KMS-11 (cell line): ENCODE measurements at regions not wholly inside any gene's neighbourhood (a gene's known extent, or its start where the extent isn't known, plus 50 kb on each side); places are given as distances from the start of the nearest gene placed in this dataset.

Experiments used
- H2AFZ ChIP-seq: fragments of 200-600 bp; sonication (generic); 2 replicates; pipeline ENCODE4 v1.6.1; 2016; ENCODE audit warnings: antibody characterized with exemption, mixed run types, low read depth
- H3K27ac ChIP-seq: fragments of 200-600 bp; sonication (generic); 2 replicates; pipeline ENCODE4 v1.6.1; 2016; ENCODE audit warnings: mild to moderate bottlenecking, mixed run types
- H3K27me3 ChIP-seq: fragments of 200-600 bp; sonication (generic); 2 replicates; pipeline ENCODE4 v1.6.1; 2017; ENCODE audit warnings: mild to moderate bottlenecking, low read depth, mixed run types, moderate library complexity; ENCODE audit not compliant: insufficient read depth
- H3K36me3 ChIP-seq: fragments of 200-600 bp; sonication (generic); 2 replicates; pipeline ENCODE4 v1.6.1; 2017; ENCODE audit warnings: mild to moderate bottlenecking, mixed run types; ENCODE audit not compliant: insufficient read depth
- H3K4me1 ChIP-seq: fragments of 200-600 bp; sonication (generic); 2 replicates; pipeline ENCODE4 v1.6.1; 2016; ENCODE audit warnings: mild to moderate bottlenecking, low read depth, mixed run types; ENCODE audit not compliant: poor library complexity, severe bottlenecking
- H3K4me2 ChIP-seq: fragments of 200-600 bp; sonication (generic); 2 replicates; pipeline ENCODE4 v1.7.0; 2016; ENCODE audit warnings: mild to moderate bottlenecking, mixed run types
- H3K4me3 ChIP-seq: fragments of 200-600 bp; sonication (generic); IDR thresholded peaks from 2 replicates; pipeline ENCODE4 v1.6.1; 2017; ENCODE audit warnings: low read depth, low read length, mixed read lengths; ENCODE audit not compliant: insufficient read depth
- H3K79me2 ChIP-seq: fragments of 200-600 bp; sonication (generic); 2 replicates; pipeline ENCODE4 v1.6.1; 2016; ENCODE audit warnings: low read depth, mixed run types; ENCODE audit not compliant: insufficient read depth
- H3K9ac ChIP-seq: fragments of 200-600 bp; sonication (generic); 2 replicates; pipeline ENCODE4 v1.6.1; 2016; ENCODE audit warnings: mild to moderate bottlenecking, mixed run types
- H4K20me1 ChIP-seq: fragments of 200-600 bp; sonication (generic); 2 replicates; pipeline ENCODE4 v1.6.1; 2016; ENCODE audit warnings: mild to moderate bottlenecking, mixed run types; ENCODE audit not compliant: insufficient read depth
- TF ChIP-seq, protein P1 (sequence below): fragments of 200-600 bp; sonication (generic); conservative IDR thresholded peaks from 2 replicates; pipeline ENCODE4 v1.6.1; 2017; ENCODE audit warnings: low read depth, mild to moderate bottlenecking, antibody characterized with exemption, low read length, moderate library complexity, mixed read lengths

DNA sequence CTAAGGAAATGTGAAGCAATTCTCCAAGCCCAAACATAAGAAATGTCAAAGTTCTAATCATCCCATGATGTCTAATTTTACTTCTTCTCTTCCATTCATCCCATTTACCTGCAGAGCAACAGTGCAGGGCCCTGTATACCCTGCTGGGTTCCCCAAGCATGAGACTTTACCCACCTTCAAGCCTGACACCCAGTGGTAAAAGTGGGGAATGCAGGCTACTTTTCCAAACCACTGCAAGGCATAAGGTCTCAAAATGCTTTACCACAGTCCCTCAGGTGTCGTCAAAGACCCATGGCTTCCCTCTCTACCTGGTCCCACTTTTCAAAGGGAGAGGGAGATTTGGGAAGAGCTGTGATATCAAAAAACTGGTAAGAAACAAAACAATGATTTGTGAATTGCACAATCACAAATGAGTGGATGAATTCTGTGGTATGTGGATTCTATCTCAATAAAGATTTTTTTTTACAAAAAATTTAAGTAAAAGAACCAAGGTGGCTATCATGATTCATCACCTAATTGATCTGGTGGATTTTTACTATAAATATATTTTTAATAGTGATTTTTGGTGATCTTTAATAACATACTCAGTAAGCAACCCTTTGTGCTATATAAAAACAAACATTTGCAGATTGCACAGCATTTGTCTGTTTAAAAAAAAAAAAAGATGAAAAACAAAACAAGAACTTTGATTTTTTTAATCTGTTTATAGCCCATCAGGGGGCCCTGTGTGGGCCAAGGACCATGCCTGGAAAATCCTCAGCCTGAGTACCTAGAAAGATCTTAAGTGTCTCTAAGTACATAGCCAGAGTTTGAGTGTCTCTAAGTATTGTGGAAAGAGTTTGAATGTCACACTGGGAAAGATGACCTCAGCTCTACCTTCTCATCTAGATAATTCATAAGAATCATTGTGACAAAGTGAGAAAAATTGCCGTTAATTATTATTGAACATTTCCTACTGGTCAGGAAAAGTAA is 73.1 kb upstream of the GJB5 start:
- no peaks in the 10 kb centered on the region for H3K36me3 ChIP-seq
- H3K4me3 ChIP-seq = no peak overlapping the region
- TF ChIP-seq, protein P1, sequence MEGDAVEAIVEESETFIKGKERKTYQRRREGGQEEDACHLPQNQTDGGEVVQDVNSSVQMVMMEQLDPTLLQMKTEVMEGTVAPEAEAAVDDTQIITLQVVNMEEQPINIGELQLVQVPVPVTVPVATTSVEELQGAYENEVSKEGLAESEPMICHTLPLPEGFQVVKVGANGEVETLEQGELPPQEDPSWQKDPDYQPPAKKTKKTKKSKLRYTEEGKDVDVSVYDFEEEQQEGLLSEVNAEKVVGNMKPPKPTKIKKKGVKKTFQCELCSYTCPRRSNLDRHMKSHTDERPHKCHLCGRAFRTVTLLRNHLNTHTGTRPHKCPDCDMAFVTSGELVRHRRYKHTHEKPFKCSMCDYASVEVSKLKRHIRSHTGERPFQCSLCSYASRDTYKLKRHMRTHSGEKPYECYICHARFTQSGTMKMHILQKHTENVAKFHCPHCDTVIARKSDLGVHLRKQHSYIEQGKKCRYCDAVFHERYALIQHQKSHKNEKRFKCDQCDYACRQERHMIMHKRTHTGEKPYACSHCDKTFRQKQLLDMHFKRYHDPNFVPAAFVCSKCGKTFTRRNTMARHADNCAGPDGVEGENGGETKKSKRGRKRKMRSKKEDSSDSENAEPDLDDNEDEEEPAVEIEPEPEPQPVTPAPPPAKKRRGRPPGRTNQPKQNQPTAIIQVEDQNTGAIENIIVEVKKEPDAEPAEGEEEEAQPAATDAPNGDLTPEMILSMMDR = peak; percentile 80
- H3K27me3 ChIP-seq = no peaks in the 10 kb centered on the region
- no peak overlapping the region for H3K27ac ChIP-seq
- no peaks in the 10 kb centered on the region for H3K4me1 ChIP-seq
- H3K9ac ChIP-seq = no peak overlapping the region
- H2AFZ ChIP-seq = no peak overlapping the region
- H3K79me2 ChIP-seq = no peaks in the 10 kb centered on the region
- H3K4me2 ChIP-seq = no peak overlapping the region
- H4K20me1 ChIP-seq = no peaks in the 10 kb centered on the region

DNA sequence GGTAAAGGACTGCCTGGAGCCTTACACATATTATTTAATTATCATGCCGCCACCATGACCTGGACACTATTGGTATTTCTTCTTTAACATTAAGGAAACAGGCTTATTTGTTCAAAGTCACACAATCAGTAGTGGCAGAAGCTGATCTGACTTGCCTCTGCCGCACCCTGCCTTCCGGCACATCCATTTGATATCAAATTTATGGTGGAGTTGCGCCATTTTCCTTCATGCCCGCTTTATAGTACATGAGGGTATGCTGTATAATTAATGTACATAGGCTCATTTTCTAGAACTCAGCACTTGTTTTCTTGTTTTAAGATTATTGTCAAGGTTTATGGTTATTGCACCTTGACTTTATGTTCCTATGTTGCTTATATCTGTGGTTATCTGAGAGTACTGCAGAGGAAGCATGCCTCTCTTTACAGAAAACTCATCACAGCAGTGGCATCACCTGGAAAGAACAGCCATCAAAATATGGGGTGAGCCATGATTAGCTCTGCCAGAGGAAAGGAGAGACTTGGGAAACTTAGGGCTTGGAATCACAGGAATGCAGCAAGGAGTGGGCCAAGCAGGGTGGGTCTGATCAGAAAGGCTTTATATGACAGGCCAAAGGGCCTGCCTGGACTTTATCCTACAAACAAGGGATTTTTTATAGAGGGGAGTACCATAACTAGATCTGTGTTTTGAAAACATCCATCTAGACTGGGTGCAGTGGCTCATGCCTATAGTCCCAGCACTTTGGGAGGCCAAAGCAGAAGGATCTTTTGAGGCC is 72.2 kb upstream of the GJB5 start:
- Histone ChIP-seq H4K20me1 (no peaks in the 10 kb centered on the region), H3K27me3 (no peaks in the 10 kb centered on the region), H3K27ac (no peak overlapping the region), H2AFZ (no peak overlapping the region), H3K36me3 (no peaks in the 10 kb centered on the region), H3K4me2 (no peak overlapping the region), H3K4me1 (no peaks in the 10 kb centered on the region), H3K9ac (no peak overlapping the region), H3K4me3 (no peak overlapping the region), H3K79me2 (no peaks in the 10 kb centered on the region)
- TF ChIP-seq, protein P1 = no peak

DNA sequence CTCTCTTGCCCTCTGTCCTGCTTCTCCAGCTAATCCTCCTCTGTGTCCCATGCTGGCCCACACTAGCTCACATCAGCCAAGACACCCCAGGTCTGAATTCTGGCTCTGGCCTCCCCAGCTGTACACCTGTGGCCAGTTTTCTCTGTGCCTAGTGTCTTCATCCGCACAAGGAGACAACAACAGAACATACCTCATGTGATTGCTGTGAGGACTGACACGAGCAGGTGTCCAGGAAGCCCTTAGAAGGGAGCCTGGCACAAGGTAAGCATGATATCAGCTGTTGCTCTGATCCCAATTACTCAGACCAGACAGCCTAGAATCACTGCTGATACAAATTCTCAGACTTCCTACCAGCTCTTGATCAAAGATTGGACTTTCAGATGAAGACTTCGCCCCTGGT is 71.2 kb upstream of the GJB5 start:
- Histone ChIP-seq H3K27ac (no peak overlapping the region), H3K4me2 (no peak overlapping the region), H3K4me1 (no peaks in the 10 kb centered on the region), H4K20me1 (no peaks in the 10 kb centered on the region), H2AFZ (no peak overlapping the region), H3K4me3 (no peak overlapping the region), H3K79me2 (no peaks in the 10 kb centered on the region), H3K36me3 (no peaks in the 10 kb centered on the region), H3K27me3 (no peaks in the 10 kb centered on the region), H3K9ac (no peak overlapping the region)
- TF ChIP-seq, protein P1 = no peak

DNA sequence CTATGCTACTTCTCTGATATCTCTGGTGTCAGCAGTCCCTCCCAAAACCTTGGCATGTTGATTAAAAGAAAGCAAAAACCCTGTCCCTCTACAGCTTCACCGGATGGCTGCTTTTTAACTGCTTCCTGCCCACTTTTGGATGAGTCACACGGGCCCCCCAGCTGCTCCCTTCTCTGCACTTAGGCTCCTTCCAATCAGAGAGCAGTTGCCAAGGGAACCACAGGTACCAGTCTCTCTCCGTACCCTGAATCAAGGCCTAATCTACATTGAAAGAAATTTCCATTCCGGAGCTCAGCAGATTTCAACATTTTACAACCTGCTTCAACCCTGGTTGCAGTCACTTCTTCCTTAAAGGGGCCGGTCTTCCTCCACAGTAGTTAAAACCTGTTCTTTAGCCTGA is 70.6 kb upstream of the GJB5 start:
- Histone ChIP-seq H4K20me1 (no peaks in the 10 kb centered on the region), H3K79me2 (no peaks in the 10 kb centered on the region), H2AFZ (no peak overlapping the region), H3K4me3 (no peak overlapping the region), H3K9ac (no peak overlapping the region), H3K27me3 (no peaks in the 10 kb centered on the region), H3K36me3 (no peaks in the 10 kb centered on the region), H3K4me2 (no peak overlapping the region), H3K4me1 (no peaks in the 10 kb centered on the region), H3K27ac (no peak overlapping the region)
- TF ChIP-seq, protein P1 = no peak
